GM10266 (cell line): ENCODE measurements at regions not wholly inside any gene's neighbourhood (a gene's known extent, or its start where the extent isn't known, plus 50 kb on each side); places are given as distances from the start of the nearest gene placed in this dataset.

Experiments used
- DNase-seq: peaks from one replicate; pipeline ENCODE4 v3.0.0; 2012; ENCODE audit errors: extremely low spot score
- TF ChIP-seq, protein P1 (sequence below): IDR thresholded peaks from 2 replicates; pipeline ENCODE4 v1.5.1; 2012; ENCODE audit warnings: mild to moderate bottlenecking, low read depth; ENCODE audit not compliant: control insufficient read depth, insufficient read depth; ENCODE audit errors: missing control alignments

GRCh38 chr2:43099797-43100196 lies 126.6 kb downstream of the ZFP36L2 start:
- TF ChIP-seq, protein P1, sequence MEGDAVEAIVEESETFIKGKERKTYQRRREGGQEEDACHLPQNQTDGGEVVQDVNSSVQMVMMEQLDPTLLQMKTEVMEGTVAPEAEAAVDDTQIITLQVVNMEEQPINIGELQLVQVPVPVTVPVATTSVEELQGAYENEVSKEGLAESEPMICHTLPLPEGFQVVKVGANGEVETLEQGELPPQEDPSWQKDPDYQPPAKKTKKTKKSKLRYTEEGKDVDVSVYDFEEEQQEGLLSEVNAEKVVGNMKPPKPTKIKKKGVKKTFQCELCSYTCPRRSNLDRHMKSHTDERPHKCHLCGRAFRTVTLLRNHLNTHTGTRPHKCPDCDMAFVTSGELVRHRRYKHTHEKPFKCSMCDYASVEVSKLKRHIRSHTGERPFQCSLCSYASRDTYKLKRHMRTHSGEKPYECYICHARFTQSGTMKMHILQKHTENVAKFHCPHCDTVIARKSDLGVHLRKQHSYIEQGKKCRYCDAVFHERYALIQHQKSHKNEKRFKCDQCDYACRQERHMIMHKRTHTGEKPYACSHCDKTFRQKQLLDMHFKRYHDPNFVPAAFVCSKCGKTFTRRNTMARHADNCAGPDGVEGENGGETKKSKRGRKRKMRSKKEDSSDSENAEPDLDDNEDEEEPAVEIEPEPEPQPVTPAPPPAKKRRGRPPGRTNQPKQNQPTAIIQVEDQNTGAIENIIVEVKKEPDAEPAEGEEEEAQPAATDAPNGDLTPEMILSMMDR: no peak
- no peak for DNase-seq

DNA sequence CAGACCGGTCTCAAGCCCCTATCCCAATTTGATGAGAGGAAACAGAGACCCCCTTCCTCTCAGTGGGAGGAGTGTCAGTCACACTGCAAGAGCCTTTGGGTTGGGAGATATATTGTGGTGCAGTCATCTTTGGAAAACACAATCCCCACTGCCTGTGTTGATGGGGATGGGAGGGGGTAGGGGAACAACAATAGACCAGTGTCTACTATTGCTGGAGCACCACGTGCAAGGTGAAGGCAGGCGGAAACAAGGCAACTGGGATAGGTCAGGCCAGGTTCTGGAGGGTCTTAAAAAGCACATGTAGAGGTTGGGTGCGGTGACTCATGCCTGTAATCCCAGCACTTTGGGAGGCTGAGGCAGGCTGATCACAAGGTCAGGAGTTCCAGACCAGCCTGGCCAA lies 127.9 kb downstream of the ZFP36L2 start:
- TF ChIP-seq, protein P1: no peak
- DNase-seq: no peak

DNA sequence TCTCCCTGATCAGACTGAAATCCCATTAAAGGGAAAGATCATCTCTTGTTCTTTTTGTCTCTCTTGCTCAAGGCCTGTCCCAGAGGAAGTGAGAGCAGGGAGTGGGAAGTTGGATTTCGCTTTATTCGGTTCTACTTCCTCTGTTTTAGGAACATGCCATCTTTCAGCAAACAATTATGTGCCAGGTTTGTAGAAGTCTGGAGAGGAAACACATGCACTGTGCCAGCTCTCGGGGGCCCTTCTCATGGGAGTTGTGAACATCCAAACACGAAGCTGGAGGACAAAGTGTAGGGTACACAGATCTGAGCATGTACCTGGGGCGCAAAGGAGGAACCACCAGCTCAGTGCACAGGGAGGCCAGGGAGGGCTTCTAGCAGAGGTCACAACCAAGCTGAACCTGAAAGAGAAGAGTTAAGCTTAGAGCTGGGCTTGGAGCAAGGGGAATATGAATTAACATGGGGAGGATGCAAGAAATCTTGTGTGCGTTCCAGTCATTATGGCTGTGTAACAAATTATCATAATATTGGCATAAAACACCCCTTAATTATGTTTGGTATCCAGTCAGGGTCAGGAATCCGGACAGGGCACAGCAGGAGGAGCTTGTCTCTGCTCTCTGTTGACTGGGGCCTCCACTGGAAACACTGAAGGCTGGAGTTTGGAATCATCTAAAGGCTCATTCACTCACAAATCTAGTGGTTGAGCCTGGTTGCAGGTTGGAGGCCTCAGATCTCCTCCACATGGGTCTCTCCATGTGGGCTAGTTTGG lies 128.6 kb downstream of the ZFP36L2 start:
- no peak for DNase-seq
- TF ChIP-seq, protein P1: no peak

DNA sequence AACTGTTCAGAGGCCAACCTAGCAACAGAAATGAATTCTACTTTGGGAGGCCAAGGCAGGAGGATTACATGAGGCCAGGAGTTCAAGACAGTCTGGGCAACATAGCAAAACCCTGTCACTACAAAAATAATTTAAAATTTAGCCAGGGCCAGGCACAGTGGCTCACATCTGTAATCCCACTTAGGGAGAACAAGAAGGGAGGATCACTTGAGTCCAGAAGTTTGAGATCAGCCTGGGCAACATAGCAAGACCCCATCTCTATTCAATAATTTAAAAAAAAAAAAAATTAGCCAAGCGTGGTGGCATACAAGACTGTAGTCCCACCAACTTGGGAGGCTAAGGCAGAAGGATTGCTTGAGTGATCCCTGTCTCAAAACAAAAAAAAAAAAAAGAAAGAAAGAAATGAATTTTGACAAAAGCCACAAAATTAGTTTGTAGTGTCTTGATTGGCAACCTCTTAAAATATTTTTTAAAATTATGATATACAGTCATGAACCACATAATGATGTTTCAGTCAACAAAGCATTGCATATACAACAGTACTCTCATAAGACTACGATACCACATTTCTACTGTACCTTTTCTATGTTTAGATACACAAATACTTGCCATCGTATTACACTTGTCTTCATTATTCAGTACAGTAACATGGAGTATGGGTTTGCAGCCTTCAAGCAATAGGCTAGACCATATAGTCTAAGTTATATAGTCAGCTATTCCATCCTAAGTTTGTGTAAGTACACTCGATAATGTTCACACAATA lies 130.7 kb downstream of the ZFP36L2 start:
- no peak for DNase-seq
- TF ChIP-seq, protein P1: no peak

DNA sequence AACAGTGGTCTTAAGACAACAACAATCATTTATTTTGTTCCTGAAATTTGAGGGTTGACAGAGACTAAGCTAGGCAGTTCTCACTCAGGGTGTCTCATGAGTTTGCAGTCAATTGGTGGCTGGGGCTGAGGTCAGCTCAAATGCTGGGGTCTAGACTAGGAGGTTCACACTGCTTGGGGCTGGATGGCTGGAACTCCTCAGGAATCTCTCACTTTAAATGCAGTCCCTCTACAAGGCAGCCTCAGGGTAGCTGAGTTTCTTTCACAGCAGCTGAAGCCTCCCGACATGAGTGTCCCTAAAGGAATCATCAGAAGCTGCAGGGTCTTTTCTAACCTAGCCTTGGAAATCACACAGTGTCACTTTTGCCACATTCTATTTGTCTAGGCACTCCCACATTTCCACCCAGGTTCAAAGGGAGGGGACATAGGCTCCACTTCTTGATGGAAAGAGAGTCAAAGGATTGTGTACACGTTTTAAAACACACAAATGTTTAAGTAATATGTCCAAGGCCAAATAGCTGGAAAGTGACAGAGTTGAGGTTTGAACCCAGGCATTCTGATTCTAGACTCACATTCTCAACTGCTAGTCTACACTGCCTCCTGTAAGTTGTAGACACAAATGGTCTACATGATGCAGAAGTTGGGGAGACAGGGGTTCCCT lies 133.8 kb downstream of the ZFP36L2 start:
- no peak for DNase-seq
- TF ChIP-seq, protein P1: no peak

- DNase-seq: no peak
- TF ChIP-seq, protein P1: no peak
Observed at GRCh38 chr2:43090317-43090716, 136.1 kb downstream of the ZFP36L2 start.
